MM.1S (cell line): ENCODE measurements at regions not wholly inside any gene's neighbourhood (a gene's known extent, or its start where the extent isn't known, plus 50 kb on each side); places are given as distances from the start of the nearest gene placed in this dataset.
A peak's percentile ranks its signal among the peaks of the same experiment; 100 is the strongest.

Experiments
- DNase-seq: peaks from one replicate; pipeline ENCODE4 v3.0.0-alpha.2; 2015
- H2AFZ ChIP-seq: fragments of 300-600 bp; sonication (generic); 2 replicates; pipeline ENCODE4 v1.6.0; 2016; ENCODE audit warnings: antibody characterized with exemption, low read length
- H3F3A ChIP-seq: fragments of 300-600 bp; sonication (generic); 2 replicates; pipeline ENCODE4 v1.6.1; 2016; ENCODE audit warnings: mild to moderate bottlenecking, antibody characterized with exemption, low read length, moderate library complexity, mixed read lengths; ENCODE audit not compliant: insufficient read depth
- H3K27ac ChIP-seq: fragments of 300-600 bp; sonication (generic); 2 replicates; pipeline ENCODE4 v1.5.1; 2016; ENCODE audit warnings: mild to moderate bottlenecking, low read length
- H3K27me3 ChIP-seq: fragments of 300-600 bp; sonication (generic); replicated peaks from 2 replicates; pipeline ENCODE4 v1.6.0; 2016; ENCODE audit warnings: low read length; ENCODE audit not compliant: insufficient read depth
- H3K36me3 ChIP-seq: fragments of 300-600 bp; sonication (generic); replicated peaks from 2 replicates; pipeline ENCODE4 v1.6.1; 2016; ENCODE audit warnings: mild to moderate bottlenecking, low read length, mixed read lengths; ENCODE audit not compliant: insufficient read depth
- H3K4me1 ChIP-seq: fragments of 300-600 bp; sonication (generic); 2 replicates; pipeline ENCODE4 v1.6.1; 2016; ENCODE audit warnings: low read length, mixed read lengths
- H3K4me2 ChIP-seq: fragments of 300-600 bp; sonication (generic); 2 replicates; pipeline ENCODE4 v1.6.0; 2016; ENCODE audit warnings: low read depth, low read length
- H3K4me3 ChIP-seq: fragments of 300-600 bp; sonication (generic); 2 replicates; pipeline ENCODE4 v1.5.1; 2016; ENCODE audit warnings: low read length, mixed read lengths
- H3K79me2 ChIP-seq: fragments of 300-600 bp; sonication (generic); 2 replicates; pipeline ENCODE4 v1.6.1; 2016; ENCODE audit warnings: mixed run types, low read length, mixed read lengths
- H3K9ac ChIP-seq: fragments of 300-600 bp; sonication (generic); 2 replicates; pipeline ENCODE4 v1.6.1; 2016; ENCODE audit warnings: low read length, mixed read lengths
- H3K9me2 ChIP-seq: fragments of 300-600 bp; sonication (generic); replicated peaks from 2 replicates; pipeline ENCODE4 v1.6.1; 2016; ENCODE audit warnings: mild to moderate bottlenecking, low read length, mixed read lengths; ENCODE audit not compliant: insufficient read depth
- H3K9me3 ChIP-seq: fragments of 300-600 bp; sonication (generic); replicated peaks from 2 replicates; pipeline ENCODE4 v1.6.1; 2016; ENCODE audit warnings: mild to moderate bottlenecking, low read length, mixed read lengths; ENCODE audit not compliant: insufficient read depth
- H4K20me1 ChIP-seq: fragments of 300-600 bp; sonication (generic); 2 replicates; pipeline ENCODE4 v1.6.1; 2016; ENCODE audit warnings: mild to moderate bottlenecking, low read length, moderate library complexity, mixed read lengths; ENCODE audit not compliant: insufficient read depth
- CTCF ChIP-seq: fragments of 300-600 bp; sonication (generic); IDR thresholded peaks from 2 replicates; pipeline ENCODE4 v1.5.1; 2016; ENCODE audit warnings: antibody characterized with exemption, low read length, mixed read lengths
- EZH2 ChIP-seq: fragments of 300-600 bp; sonication (generic); optimal IDR thresholded peaks from 2 replicates; pipeline ENCODE3; 2017; ENCODE audit warnings: low read depth, mild to moderate bottlenecking, antibody characterized with exemption, low read length, mixed read lengths
- EZH2phosphoT487 ChIP-seq: fragments of 300-600 bp; sonication (generic); IDR thresholded peaks from 2 replicates; pipeline ENCODE4 v1.6.1; 2018; ENCODE audit warnings: antibody characterized with exemption, low read length

- H3K9ac ChIP-seq, result no peak overlapping the region
- no peaks in the 10 kb centered on the region for H3K9me2 ChIP-seq
- TF ChIP-seq EZH2phosphoT487, result no peak
- TF ChIP-seq EZH2, result no peak
- TF ChIP-seq CTCF, result no peak
- H3K9me3 ChIP-seq, result no peaks in the 10 kb centered on the region
- H3F3A ChIP-seq, result peaks cover 27% of the 10 kb centered on the region
- DNase-seq, result no peak
- H3K79me2 ChIP-seq, result no peaks in the 10 kb centered on the region
- H3K4me3 ChIP-seq, result no peak overlapping the region
- no peaks in the 10 kb centered on the region for H3K27me3 ChIP-seq
- H3K36me3 ChIP-seq, result no peaks in the 10 kb centered on the region
- H3K4me1 ChIP-seq, result peaks cover 29% of the 10 kb centered on the region
- peak overlapping the region; percentile 91; the same call in 1 of the 2 replicates for H3K27ac ChIP-seq
- no peaks in the 10 kb centered on the region for H4K20me1 ChIP-seq
- H3K4me2 ChIP-seq, result peak overlapping the region; percentile 46; the same call in 1 of the 2 replicates
- no peak overlapping the region for H2AFZ ChIP-seq
Measured at GRCh38 chr1:224496826-224497225, 62.2 kb upstream of the WDR26 start.

GRCh38 chr1:224497714-224498573 is 63.3 kb upstream of the WDR26 start:
- H3K9me3 ChIP-seq, result no peaks in the 10 kb centered on the region
- DNase-seq, result peak; percentile 86
- H3K27me3 ChIP-seq, result no peaks in the 10 kb centered on the region
- peaks cover 35% of the 10 kb centered on the region for H3K4me1 ChIP-seq
- H3K9me2 ChIP-seq, result no peaks in the 10 kb centered on the region
- peak overlapping the region; percentile 46 for H3K4me2 ChIP-seq
- H2AFZ ChIP-seq, result peak overlapping the region; percentile 83
- H3K79me2 ChIP-seq, result no peaks in the 10 kb centered on the region
- TF ChIP-seq EZH2, result no peak
- peak; percentile 28 for TF ChIP-seq CTCF
- peak overlapping the region; percentile 49 for H3K9ac ChIP-seq
- H4K20me1 ChIP-seq, result no peaks in the 10 kb centered on the region
- peaks cover 27% of the 10 kb centered on the region for H3F3A ChIP-seq
- H3K27ac ChIP-seq, result peak overlapping the region; percentile 91
- H3K4me3 ChIP-seq, result peak overlapping the region; percentile 13; the same call in 1 of the 2 replicates
- no peaks in the 10 kb centered on the region for H3K36me3 ChIP-seq

- Histone ChIP-seq H3K9me3 (no peaks in the 10 kb centered on the region), H3K27me3 (no peaks in the 10 kb centered on the region), H3K9ac (peak overlapping the region; percentile 49; the same call in 1 of the 2 replicates), H4K20me1 (no peaks in the 10 kb centered on the region), H2AFZ (peak overlapping the region; percentile 83), H3K4me2 (peak overlapping the region; percentile 46), H3K27ac (peak overlapping the region; percentile 91), H3K4me1 (peaks cover 42% of the 10 kb centered on the region), H3K9me2 (no peaks in the 10 kb centered on the region), H3F3A (peaks cover 34% of the 10 kb centered on the region), H3K36me3 (no peaks in the 10 kb centered on the region), H3K79me2 (no peaks in the 10 kb centered on the region), H3K4me3 (0 out of 2 replicates have a peak overlapping the region, but pooled peaks have one; percentile 13)
- no peak for TF ChIP-seq EZH2
- TF ChIP-seq CTCF, result no peak
- no peak for TF ChIP-seq EZH2phosphoT487
- DNase-seq, result no peak
Measured at GRCh38 chr1:224498574-224499170, 64.1 kb upstream of the WDR26 start.
